Body of pancreas (tissue), 4 donors: ENCODE measurements at regions not wholly inside any gene's neighbourhood (a gene's known extent, or its start where the extent isn't known, plus 50 kb on each side); places are given as distances from the start of the nearest gene placed in this dataset.

Experiments used
- CTCF ChIP-seq, 7 experiments: fragments of 450-650 bp in 4 of 7; fragments of 200-600 bp in 3 of 7; sonication (generic) in 3 of 7; IDR thresholded peaks; one replicate each; pipeline ENCODE4 v1.5.1; 2016 to 2019; ENCODE audit warnings: antibody characterized with exemption in 7 of 7
- POLR2A ChIP-seq, 3 donors: fragments of 450-650 bp; IDR thresholded peaks; one replicate each; pipeline ENCODE4 v1.6.1; 2016; ENCODE audit warnings: antibody characterized with exemption in 3 of 3, mild to moderate bottlenecking in 2 of 3

GRCh38 chr1:209384710-209385550 is 198.6 kb upstream of the CAMK1G start:
- TF ChIP-seq CTCF (IDR thresholded peaks at IDR 0.05) (no peak), POLR2A (IDR thresholded peaks at IDR 0.05) (no peak)
